GM19463 (cell line): ENCODE measurements at regions not wholly inside any gene's neighbourhood (a gene's known extent, or its start where the extent isn't known, plus 50 kb on each side); places are given as distances from the start of the nearest gene placed in this dataset.

Experiments used
- ATAC-seq: cut with Tn5 transposase; IDR thresholded peaks from one replicate; pipeline ENCODE4 v1.9.1; 2021; ENCODE audit warnings: mild to moderate bottlenecking, moderate library complexity; ENCODE audit not compliant: unreplicated experiment

- ATAC-seq: no peak
Measured at GRCh38 chr7:11895337-11895736, 63.3 kb upstream of the THSD7A start.

DNA sequence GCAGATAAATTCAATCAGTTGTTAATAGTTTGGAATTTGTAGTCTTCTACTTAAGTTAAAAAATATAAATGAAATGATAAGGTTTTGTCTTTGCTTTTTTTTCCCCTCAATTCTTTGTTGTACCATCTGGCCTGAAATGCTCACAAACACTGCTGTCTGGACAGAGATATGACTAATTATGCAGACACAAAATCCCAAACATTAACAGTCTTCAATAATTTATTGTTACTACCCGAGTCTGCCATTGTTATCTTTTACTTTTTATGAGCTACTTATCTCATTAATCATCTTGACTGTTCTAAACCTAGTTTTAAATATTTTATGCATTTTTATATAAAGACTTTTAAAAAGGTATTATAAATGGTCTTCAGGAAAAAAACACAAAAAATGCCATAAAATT, 64.7 kb upstream of the THSD7A start:
- ATAC-seq: no peak

DNA sequence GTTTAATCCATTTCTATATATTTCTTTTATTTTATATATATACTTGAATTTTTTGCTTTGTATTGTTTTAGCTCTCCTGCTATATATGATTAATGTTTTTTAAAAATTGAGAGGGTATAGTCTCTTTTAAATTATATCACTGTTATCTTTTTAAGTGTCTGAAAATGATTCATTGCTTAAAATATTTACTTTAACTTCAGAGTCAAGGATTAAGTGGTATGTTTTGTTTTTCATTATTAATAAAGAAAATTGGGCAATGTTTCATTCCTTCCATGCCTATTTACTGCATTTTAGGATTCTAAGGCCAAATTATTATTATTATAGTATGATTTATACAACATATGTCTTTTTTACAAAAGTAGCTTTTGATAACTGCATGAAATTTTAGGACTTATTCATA, 67.2 kb upstream of the THSD7A start:
- ATAC-seq: no peak

- ATAC-seq: no peak
Measured at GRCh38 chr7:11910253-11910652, 78.3 kb upstream of the THSD7A start.

- no peak for ATAC-seq
Measured at GRCh38 chr7:11911900-11912299, 79.9 kb upstream of the THSD7A start.

- no peak for ATAC-seq
Measured at GRCh38 chr7:11914645-11915044, 82.6 kb upstream of the THSD7A start.

- no peak for ATAC-seq
Measured at GRCh38 chr7:11923376-11923930, 91.5 kb upstream of the THSD7A start.

GRCh38 chr7:11931307-11931706, 99.3 kb upstream of the THSD7A start:
- no peak for ATAC-seq

GRCh38 chr7:11934796-11935195, 102.8 kb upstream of the THSD7A start:
- no peak for ATAC-seq

DNA sequence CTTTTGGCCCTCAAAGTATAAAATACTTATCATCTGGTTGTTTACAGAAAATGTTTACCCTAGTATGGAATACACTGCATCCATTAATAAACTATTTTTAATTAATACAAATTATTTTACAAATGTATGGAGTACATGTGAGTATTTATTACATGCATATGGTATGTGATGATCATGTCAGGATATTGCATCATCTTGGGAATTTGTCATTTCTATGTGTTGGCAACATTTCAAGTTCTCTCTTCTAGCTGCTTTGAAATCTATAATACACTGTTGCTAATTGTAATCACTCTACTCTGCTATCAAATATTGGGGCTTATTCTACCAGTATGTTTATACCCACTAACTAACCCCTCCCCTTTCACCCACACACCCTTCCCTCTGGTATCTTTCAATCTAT, 103.9 kb upstream of the THSD7A start:
- no peak for ATAC-seq

GRCh38 chr7:11946794-11947193, 114.8 kb upstream of the THSD7A start:
- ATAC-seq: no peak

DNA sequence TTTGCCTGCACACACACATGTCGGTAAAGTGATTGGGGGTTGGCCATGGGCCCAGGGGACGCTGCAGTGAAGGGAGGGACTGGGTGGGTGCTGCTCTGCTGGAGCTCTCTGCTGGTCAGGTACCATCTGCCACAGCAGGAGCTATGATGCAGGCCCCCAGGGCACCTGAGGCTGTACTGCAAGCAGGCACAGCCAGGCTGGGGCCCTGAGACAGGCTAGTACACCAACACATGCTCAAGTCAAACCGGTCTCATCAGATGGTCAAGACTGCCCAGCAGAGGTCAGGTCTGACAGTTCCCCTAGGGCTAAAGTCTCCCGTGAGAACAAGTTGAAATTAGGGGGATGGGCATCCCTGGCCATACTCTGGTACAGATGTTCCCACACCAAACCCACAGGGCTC, 118.3 kb upstream of the THSD7A start:
- no peak for ATAC-seq

- no peak for ATAC-seq
Measured at GRCh38 chr7:11950942-11951341, 118.9 kb upstream of the THSD7A start.

GRCh38 chr7:11951909-11952308, 119.9 kb upstream of the THSD7A start:
- ATAC-seq: no peak

DNA sequence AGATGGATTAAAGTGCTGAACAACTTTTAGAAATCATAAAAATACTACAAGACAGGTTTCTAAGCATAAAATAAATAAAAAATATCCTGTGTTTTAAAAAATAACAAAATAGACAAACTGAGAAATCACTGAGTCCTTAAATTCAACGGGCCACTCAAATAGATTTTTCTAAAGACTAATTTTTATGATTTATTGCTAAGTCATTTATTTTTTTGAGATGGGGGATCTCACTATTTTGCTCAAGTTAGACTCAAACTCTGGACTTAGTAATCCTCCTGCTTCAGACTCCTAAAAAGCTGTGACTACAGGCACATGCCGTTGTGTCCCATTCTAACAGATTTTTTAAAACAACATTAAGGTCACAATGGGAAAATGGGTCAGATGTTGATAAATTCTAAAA, 121.0 kb upstream of the THSD7A start:
- ATAC-seq: no peak

GRCh38 chr7:11956991-11957390, 125.0 kb upstream of the THSD7A start:
- no peak for ATAC-seq

- ATAC-seq: no peak
Measured at GRCh38 chr7:11957956-11958355, 126.0 kb upstream of the THSD7A start.

- no peak for ATAC-seq
Measured at GRCh38 chr7:11959121-11959520, 127.1 kb upstream of the THSD7A start.

DNA sequence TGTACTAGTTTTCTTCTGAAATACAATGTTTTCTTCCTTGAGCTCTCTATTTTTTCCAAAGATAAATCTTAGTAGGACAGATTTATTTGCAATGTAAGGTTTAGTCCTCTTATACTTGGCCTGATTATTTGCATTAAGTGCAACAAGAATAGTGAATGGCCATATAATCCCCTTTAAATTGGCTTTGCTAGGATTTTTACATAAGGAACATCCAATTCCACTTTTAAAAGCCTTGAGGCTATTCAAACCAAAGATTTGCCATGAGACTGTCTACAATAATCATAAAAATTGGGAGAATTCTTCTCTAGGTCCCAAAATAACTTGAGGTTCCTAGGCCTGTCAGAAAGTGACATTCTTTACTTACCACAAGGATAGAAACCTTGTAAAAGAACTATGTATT, 128.6 kb upstream of the THSD7A start:
- ATAC-seq: no peak

DNA sequence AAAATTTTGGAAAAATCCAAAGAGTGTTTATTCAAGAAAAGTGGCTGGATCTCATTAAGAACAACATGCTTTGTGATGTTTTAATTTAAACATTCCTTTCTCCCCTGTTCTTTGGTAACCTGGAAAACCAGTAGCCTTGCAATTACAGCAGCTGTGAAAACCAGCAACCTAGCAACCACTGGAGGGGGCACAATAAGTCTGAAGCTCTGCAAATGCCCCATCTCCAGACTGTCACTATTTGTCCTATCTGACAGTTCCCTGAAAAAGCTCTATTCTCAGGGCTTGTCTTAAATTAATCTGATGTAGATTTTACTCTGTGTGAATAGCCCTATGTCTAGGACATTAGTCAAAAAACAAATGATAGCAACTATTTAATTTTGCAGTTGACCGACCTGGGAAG, 137.6 kb upstream of the THSD7A start:
- ATAC-seq: no peak

- no peak for ATAC-seq
Measured at GRCh38 chr7:11970132-11970531, 138.1 kb upstream of the THSD7A start.

DNA sequence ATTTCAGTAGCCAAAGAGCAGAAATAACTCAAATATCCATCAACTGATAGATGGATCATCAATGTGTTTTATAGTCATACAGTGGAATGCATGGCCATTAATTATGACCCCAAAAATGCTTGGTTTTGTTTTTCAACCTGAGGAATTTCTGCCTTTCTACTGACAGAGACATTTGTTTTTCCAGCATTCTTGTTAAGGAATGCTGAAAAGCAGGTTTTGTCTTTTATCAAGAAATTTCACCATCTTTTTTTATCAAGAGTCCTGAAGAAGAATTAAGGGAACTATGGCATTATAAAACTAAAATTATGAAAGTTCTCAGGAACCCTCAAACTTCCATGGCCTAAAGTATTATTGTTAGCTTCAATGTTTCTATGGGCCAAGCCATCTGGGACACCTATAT, 153.4 kb upstream of the THSD7A start:
- no peak for ATAC-seq

DNA sequence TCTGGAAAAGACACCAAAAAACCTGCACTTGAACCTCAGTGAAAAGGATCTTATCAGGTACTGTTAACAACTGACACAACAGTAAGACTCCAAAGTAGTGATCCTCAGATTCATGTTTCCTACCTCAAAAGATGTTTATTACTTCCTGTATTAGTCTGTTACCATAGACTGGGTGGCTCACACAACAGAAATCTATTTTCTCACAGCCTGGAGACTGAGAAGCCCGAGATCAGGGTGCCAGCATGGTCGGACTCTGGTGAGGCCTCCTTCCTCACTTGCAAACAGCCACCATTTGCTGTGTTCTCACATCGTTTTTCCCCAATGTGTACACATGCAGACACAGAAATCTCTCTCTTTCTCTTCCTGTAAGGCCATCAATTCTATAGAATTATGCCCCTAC, 154.0 kb upstream of the THSD7A start:
- no peak for ATAC-seq

- no peak for ATAC-seq
Measured at GRCh38 chr7:11988186-11988585, 156.2 kb upstream of the THSD7A start.
